GM12873 (cell line): ENCODE measurements at regions not wholly inside any gene's neighbourhood (a gene's known extent, or its start where the extent isn't known, plus 50 kb on each side); places are given as distances from the start of the nearest gene placed in this dataset.

Experiments
- TF ChIP-seq, protein P1 (sequence below): IDR thresholded peaks from 2 replicates; pipeline ENCODE4 v1.5.1; 2012; ENCODE audit warnings: low read depth, mild to moderate bottlenecking, moderate library complexity, low read length, control low read depth; ENCODE audit not compliant: insufficient read depth; ENCODE audit errors: missing control alignments

GRCh38 chrX:6448003-6448402 lies 86.9 kb downstream of the VCX3A start:
- TF ChIP-seq, protein P1, sequence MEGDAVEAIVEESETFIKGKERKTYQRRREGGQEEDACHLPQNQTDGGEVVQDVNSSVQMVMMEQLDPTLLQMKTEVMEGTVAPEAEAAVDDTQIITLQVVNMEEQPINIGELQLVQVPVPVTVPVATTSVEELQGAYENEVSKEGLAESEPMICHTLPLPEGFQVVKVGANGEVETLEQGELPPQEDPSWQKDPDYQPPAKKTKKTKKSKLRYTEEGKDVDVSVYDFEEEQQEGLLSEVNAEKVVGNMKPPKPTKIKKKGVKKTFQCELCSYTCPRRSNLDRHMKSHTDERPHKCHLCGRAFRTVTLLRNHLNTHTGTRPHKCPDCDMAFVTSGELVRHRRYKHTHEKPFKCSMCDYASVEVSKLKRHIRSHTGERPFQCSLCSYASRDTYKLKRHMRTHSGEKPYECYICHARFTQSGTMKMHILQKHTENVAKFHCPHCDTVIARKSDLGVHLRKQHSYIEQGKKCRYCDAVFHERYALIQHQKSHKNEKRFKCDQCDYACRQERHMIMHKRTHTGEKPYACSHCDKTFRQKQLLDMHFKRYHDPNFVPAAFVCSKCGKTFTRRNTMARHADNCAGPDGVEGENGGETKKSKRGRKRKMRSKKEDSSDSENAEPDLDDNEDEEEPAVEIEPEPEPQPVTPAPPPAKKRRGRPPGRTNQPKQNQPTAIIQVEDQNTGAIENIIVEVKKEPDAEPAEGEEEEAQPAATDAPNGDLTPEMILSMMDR = no peak

DNA sequence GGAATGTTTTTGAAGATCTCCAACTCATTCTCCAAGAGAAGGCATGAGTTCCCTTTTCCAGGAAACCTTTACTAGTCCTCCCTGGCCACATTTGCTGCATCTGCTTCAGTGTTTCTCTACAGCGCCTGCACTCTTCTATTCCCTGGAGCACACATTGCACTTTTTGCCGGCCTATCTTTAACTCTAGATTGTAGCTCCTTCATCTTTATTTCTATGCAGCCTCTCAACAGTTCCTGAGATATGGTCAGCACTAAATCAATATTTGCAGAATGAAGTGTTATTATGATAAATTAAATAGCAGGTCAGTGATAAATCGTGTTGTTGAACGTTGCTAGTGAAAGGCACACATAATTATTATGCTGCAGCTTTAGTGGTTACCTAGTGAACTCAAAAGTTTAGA lies 88.3 kb downstream of the VCX3A start:
- TF ChIP-seq, protein P1 = no peak

GRCh38 chrX:6440648-6441047 lies 94.3 kb downstream of the VCX3A start:
- TF ChIP-seq, protein P1 = no peak

DNA sequence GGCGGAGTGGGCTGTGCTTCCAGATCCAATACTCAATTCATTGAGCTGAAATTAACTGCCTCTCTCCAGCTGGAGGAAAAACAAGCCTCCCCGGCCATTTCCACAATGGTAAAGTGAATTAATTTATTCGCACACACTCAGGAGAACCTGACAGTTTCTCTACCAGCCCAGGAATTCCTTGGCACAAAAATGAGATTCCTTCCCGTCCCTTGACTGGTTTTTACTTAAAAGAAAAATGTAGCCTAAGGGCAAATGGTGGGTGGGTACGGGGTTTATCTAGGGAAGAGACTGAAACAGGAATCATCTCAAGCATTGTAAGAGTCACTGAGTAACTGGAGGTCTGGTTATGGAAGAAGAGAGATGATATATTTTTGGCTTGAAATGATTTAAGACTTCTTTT lies 102.7 kb downstream of the VCX3A start:
- TF ChIP-seq, protein P1 = no peak

DNA sequence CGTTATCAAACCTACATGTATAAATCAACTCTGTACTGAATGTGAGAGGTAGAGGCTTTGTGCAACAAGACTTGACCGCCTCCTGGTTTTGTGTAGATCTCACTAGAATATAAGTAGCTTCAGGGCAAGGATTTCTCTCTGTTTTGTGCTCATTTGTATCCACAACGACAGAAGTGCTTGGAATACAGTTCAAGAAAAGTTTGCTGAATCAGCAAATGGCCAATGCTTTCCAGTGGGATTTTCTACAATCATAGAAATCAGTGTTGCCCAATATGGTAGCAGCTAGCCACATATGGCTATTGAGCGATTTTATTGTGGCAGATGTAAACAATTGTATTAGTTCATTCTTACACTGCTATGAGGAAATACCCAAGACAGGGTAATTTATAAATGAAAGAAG lies 127.4 kb downstream of the VCX3A start:
- TF ChIP-seq, protein P1 = no peak

DNA sequence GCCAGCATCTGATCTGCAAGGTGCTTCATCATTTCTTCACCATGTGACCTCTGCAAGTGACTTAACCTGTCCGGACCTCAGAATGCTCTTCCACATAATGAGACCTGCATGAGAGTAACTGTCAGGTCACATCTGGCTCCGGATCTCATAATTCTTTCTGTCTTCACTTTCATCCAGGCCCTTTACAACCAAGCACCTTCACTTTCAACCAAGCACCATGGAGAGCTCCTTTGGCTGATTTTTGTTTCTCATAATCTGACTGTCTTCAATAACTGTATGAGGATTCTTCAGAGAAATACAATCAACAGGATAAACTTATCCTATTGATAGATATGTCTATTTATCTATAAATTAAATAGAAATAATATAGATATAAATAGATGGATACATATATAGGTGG lies 148.1 kb downstream of the VCX3A start:
- TF ChIP-seq, protein P1 = no peak

DNA sequence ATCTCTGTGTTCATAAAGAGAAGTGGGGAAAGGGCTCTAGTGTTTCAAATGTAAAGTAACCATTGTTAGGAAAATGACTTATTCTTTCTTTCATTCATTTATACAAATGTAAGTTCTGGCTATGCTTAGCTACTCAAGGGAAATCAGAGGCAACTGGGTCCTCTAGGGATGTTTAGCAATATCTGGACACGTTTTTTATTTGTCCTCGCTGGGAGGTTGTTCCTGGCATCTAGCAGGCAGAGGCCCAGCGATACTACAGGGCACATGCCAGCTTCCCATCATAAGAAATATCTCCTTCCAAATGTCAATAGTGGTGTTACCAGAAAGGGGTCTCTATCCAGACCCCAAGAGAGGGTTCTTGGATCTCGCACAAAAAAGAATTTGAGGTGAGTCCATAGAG lies 150.0 kb downstream of the VCX3A start:
- TF ChIP-seq, protein P1 = no peak

DNA sequence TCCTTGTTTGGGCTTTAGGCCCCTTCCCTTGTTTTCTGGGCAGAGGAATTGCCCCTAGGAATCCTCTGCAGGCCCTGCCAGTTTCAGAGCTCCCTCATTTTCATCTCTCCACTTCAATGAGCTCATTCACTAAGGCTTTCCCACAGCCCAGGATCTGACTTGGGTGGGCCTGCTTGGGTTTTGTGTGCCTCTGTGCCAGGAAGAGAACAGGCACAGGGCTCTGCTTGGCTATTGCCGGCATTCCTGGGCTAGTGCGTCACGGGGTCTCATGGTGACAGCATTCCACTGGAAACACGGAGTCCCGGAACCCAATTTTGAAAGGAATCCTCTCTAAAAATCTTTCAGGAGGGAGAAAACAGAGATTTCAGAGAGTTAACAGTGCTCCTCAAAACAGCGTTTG lies 150.5 kb downstream of the VCX3A start:
- TF ChIP-seq, protein P1 = no peak
